HEK293T (cell line): ENCODE measurements at regions not wholly inside any gene's neighbourhood (a gene's known extent, or its start where the extent isn't known, plus 50 kb on each side); places are given as distances from the start of the nearest gene placed in this dataset.

ENCODE experiments used
- ARNT ChIP-seq: fragments of 450-650 bp; IDR thresholded peaks from 2 replicates; pipeline ENCODE4 v1.6.1; 2017; ENCODE audit warnings: mild to moderate bottlenecking
- BHLHE40 ChIP-seq: fragments of 450-650 bp; IDR thresholded peaks from 2 replicates; pipeline ENCODE4 v1.6.1; 2016; ENCODE audit warnings: mild to moderate bottlenecking, moderate library complexity, borderline replicate concordance
- ELF4 ChIP-seq: fragments of 450-650 bp; IDR thresholded peaks from 2 replicates; pipeline ENCODE4 v1.6.1; 2017; ENCODE audit warnings: antibody characterized with exemption
- FOXA1 ChIP-seq: fragments of 450-650 bp; IDR thresholded peaks from 2 replicates; pipeline ENCODE4 v1.6.1; 2016; ENCODE audit warnings: mild to moderate bottlenecking
- FOXK2 ChIP-seq: fragments of 450-650 bp; IDR thresholded peaks from 2 replicates; pipeline ENCODE4 v1.6.1; 2016; ENCODE audit warnings: mild to moderate bottlenecking
- FOXM1 ChIP-seq: fragments of 450-650 bp; IDR thresholded peaks from 2 replicates; pipeline ENCODE4 v1.6.1; 2017; ENCODE audit warnings: mild to moderate bottlenecking, borderline replicate concordance
- HDGF ChIP-seq: fragments of 450-650 bp; IDR thresholded peaks from 2 replicates; pipeline ENCODE4 v1.6.1; 2017; ENCODE audit warnings: antibody characterized with exemption, borderline replicate concordance
- PKNOX1 ChIP-seq: fragments of 450-650 bp; IDR thresholded peaks from 2 replicates; pipeline ENCODE4 v1.6.1; 2016
- SP1 ChIP-seq: fragments of 450-650 bp; IDR thresholded peaks from 2 replicates; pipeline ENCODE4 v1.6.1; 2017
- SUZ12 ChIP-seq: fragments of 450-650 bp; IDR thresholded peaks from 2 replicates; pipeline ENCODE4 v1.6.1; 2016; ENCODE audit warnings: mild to moderate bottlenecking
- TARDBP ChIP-seq: fragments of 450-650 bp; IDR thresholded peaks from 2 replicates; pipeline ENCODE4 v1.6.1; 2016
- ZNF384 ChIP-seq: fragments of 450-650 bp; IDR thresholded peaks from 2 replicates; pipeline ENCODE4 v1.6.1; 2016

GRCh38 chr3:106139826-106140225, 271.0 kb upstream of the CBLB start:
- TF ChIP-seq PKNOX1 (no peak), FOXA1 (no peak), ELF4 (no peak), SP1 (no peak), SUZ12 (no peak), BHLHE40 (no peak), ZNF384 (no peak), HDGF (no peak), FOXM1 (no peak), FOXK2 (no peak), TARDBP (no peak), ARNT (no peak)
